ENCODE measurements at regions not wholly inside any gene's neighbourhood (a gene's known extent, or its start where the extent isn't known, plus 50 kb on each side); places are given as distances from the start of the nearest gene placed in this dataset.

GRCh38 chr10:8911032-8911431 lies 856.5 kb downstream of the GATA3 start:
- DNase-seq (ENCODE audit: low read depth in 2 of 3, low spot score in 2 of 3), result no peak

GRCh38 chr10:8912108-8912507 lies 857.6 kb downstream of the GATA3 start:
- DNase-seq (ENCODE audit: low read depth in 2 of 3, low spot score in 2 of 3), result no peak

GRCh38 chr10:8913720-8914119 lies 859.2 kb downstream of the GATA3 start:
- DNase-seq (ENCODE audit: low read depth in 2 of 3, low spot score in 2 of 3), result no peak

- no peak for DNase-seq (ENCODE audit: low read depth in 2 of 3, low spot score in 2 of 3)
These were observed 864.8 kb downstream of the GATA3 start for GRCh38 chr10:8919280-8919679.

GRCh38 chr10:8921568-8921967 lies 867.1 kb downstream of the GATA3 start:
- no peak for DNase-seq (ENCODE audit: low read depth in 2 of 3, low spot score in 2 of 3)

GRCh38 chr10:8923096-8923495 lies 868.6 kb downstream of the GATA3 start:
- no peak for DNase-seq (ENCODE audit: low read depth in 2 of 3, low spot score in 2 of 3)

GRCh38 chr10:8927705-8928104 lies 873.2 kb downstream of the GATA3 start:
- DNase-seq (ENCODE audit: low read depth in 2 of 3, low spot score in 2 of 3), result no peak

- DNase-seq (ENCODE audit: low read depth in 2 of 3, low spot score in 2 of 3), result no peak
These were observed 892.0 kb downstream of the GATA3 start for GRCh38 chr10:8946451-8946850.

- DNase-seq (ENCODE audit: low read depth in 2 of 3, low spot score in 2 of 3), result no peak
These were observed 896.5 kb downstream of the GATA3 start for GRCh38 chr10:8950978-8951377.

- no peak for DNase-seq (ENCODE audit: low read depth in 2 of 3, low spot score in 2 of 3)
These were observed 897.1 kb downstream of the GATA3 start for GRCh38 chr10:8951440-8952089.

GRCh38 chr10:8956400-8956799 lies 901.9 kb downstream of the GATA3 start:
- DNase-seq (ENCODE audit: low read depth in 2 of 3, low spot score in 2 of 3), result no peak

- DNase-seq (ENCODE audit: low read depth in 2 of 3, low spot score in 2 of 3), result no peak
These were observed 907.8 kb downstream of the GATA3 start for GRCh38 chr10:8962249-8962648.

- DNase-seq (ENCODE audit: low read depth in 2 of 3, low spot score in 2 of 3), result no peak
These were observed 912.6 kb downstream of the GATA3 start for GRCh38 chr10:8967061-8967460.

GRCh38 chr10:8969853-8970252 lies 915.4 kb downstream of the GATA3 start:
- DNase-seq (ENCODE audit: low read depth in 2 of 3, low spot score in 2 of 3), result no peak

- no peak for DNase-seq (ENCODE audit: low read depth in 2 of 3, low spot score in 2 of 3)
These were observed 921.0 kb downstream of the GATA3 start for GRCh38 chr10:8975535-8975934.

GRCh38 chr10:8978100-8978499 lies 923.6 kb downstream of the GATA3 start:
- no peak for DNase-seq (ENCODE audit: low read depth in 2 of 3, low spot score in 2 of 3)

GRCh38 chr10:8979976-8980375 lies 925.5 kb downstream of the GATA3 start:
- no peak for DNase-seq (ENCODE audit: low read depth in 2 of 3, low spot score in 2 of 3)

- DNase-seq (ENCODE audit: low read depth in 2 of 3, low spot score in 2 of 3), result no peak
These were observed 926.8 kb downstream of the GATA3 start for GRCh38 chr10:8981277-8981676.

- no peak for DNase-seq (ENCODE audit: low read depth in 2 of 3, low spot score in 2 of 3)
These were observed 931.2 kb downstream of the GATA3 start for GRCh38 chr10:8985651-8986050.

GRCh38 chr10:8986975-8987374 lies 932.5 kb downstream of the GATA3 start:
- no peak for DNase-seq (ENCODE audit: low read depth in 2 of 3, low spot score in 2 of 3)

- no peak for DNase-seq (ENCODE audit: low read depth in 2 of 3, low spot score in 2 of 3)
These were observed 933.2 kb downstream of the GATA3 start for GRCh38 chr10:8987712-8988111.

GRCh38 chr10:8990280-8990987 lies 935.9 kb downstream of the GATA3 start:
- DNase-seq (ENCODE audit: low read depth in 2 of 3, low spot score in 2 of 3), result no peak

- DNase-seq (ENCODE audit: low read depth in 2 of 3, low spot score in 2 of 3), result no peak
These were observed 937.5 kb downstream of the GATA3 start for GRCh38 chr10:8992009-8992408.

Measured in hematopoietic multipotent progenitor cell (in vitro differentiated cells).